K562 (cell line): ENCODE measurements at regions not wholly inside any gene's neighbourhood (a gene's known extent, or its start where the extent isn't known, plus 50 kb on each side); places are given as distances from the start of the nearest gene placed in this dataset.

Experiments
- ATAC-seq: fragments of 200-7000 bp; cut with Tn5 transposase; 3 replicates; pipeline ENCODE4 v1.9.1; 2020; ENCODE audit warnings: moderate library complexity
- BruUV-seq: library from RNA; stranded (reverse); fragments of 400-500 nt; replicated peaks from 2 replicates; lab custom pipeline; 2021; lab: Mats Ljungman, UMichigan
- CTCF ChIA-PET: fragments of 300-600 bp; formaldehyde crosslinking; extraction: SDS; loops from one replicate; lab custom pipeline; 2021; ENCODE audit warnings: low intra/inter-chr PET ratio; lab: Yijun Ruan, JAX
- POLR2A ChIA-PET: fragments of 300-600, 350-650 bp; sonication (Branson Sonifier 250); formaldehyde crosslinking; extraction: SDS; loops from one replicate; lab custom pipeline; 2021; ENCODE audit warnings: antibody characterized with exemption, inconsistent platforms; lab: Yijun Ruan, JAX
- DNase-seq, 4 experiments: peaks; one replicate each; pipeline versions ENCODE4 v3.0.0 to v3.0.0-alpha.2; 2011 to 2018; ENCODE audit warnings: low spot score in 3 of 4, mixed read lengths in 3 of 4; ENCODE audit errors: extremely low read depth in 1 of 4
- FAIRE-seq: peaks from 2 replicates; lab custom pipeline; 2011; peaks lifted over from hg19 to GRCh38; lab: Jason Lieb, UNC
- H2AFZ ChIP-seq: 2 replicates; pipeline ENCODE4 v1.6.0; 2011; ENCODE audit warnings: low read depth, low read length, control low read depth, inconsistent platforms
- H3K27ac ChIP-seq: fragments of 200-600 bp; 3 replicates; pipeline ENCODE4 v1.8.0; 2011; ENCODE audit warnings: low read depth, mild to moderate bottlenecking, control low read depth, inconsistent platforms, low read length, moderate library complexity, mixed read lengths; ENCODE audit errors: extremely low read depth
- H3K27me3 ChIP-seq, 2 experiments: fragments of 300-600 bp in 1 of 2; 2 replicates in 1 of 2; 3 replicates in 1 of 2; pipeline versions ENCODE4 v1.6.0 to v1.8.0; 2011; ENCODE audit warnings: inconsistent platforms in 2 of 2, low read length in 2 of 2, mild to moderate bottlenecking in 1 of 2, mixed read lengths in 1 of 2, moderate library complexity in 1 of 2; ENCODE audit not compliant: control insufficient read depth in 2 of 2, insufficient read depth in 2 of 2
- H3K36me3 ChIP-seq: fragments of 300-600 bp; 3 replicates; pipeline ENCODE4 v1.8.0; 2011; ENCODE audit warnings: mild to moderate bottlenecking, low read length, inconsistent platforms; ENCODE audit not compliant: control insufficient read depth, insufficient read depth
- H3K4me1 ChIP-seq, 2 experiments: fragments of 200-600 bp in 1 of 2; replicated peaks in 1 of 2; 2 replicates in 1 of 2; 3 replicates in 1 of 2; pipeline versions ENCODE4 v1.5.1 to v1.8.0; 2011; ENCODE audit warnings: inconsistent platforms in 2 of 2, low read length in 2 of 2, mild to moderate bottlenecking in 1 of 2, mixed read lengths in 1 of 2, moderate library complexity in 1 of 2; ENCODE audit not compliant: control insufficient read depth in 2 of 2, insufficient read depth in 2 of 2
- H3K4me2 ChIP-seq: 2 replicates; pipeline ENCODE4 v1.6.1; 2011; ENCODE audit warnings: low read length, control low read depth, inconsistent platforms, mixed read lengths; ENCODE audit not compliant: insufficient read depth
- H3K4me3 ChIP-seq: fragments of 200-600 bp; sonication (generic), shearing (Covaris generic); 2 replicates; pipeline ENCODE4 v1.5.1; 2016; ENCODE audit warnings: control low read depth, inconsistent platforms
- H3K79me2 ChIP-seq: fragments of 200-600 bp; 3 replicates; pipeline ENCODE4 v1.8.0; 2011; ENCODE audit warnings: low read length, inconsistent platforms; ENCODE audit not compliant: control insufficient read depth, insufficient read depth
- H3K9ac ChIP-seq, 2 experiments: 2 replicates each; pipeline versions ENCODE4 v1.6.0 to v1.6.1; 2011; ENCODE audit warnings: low read depth in 2 of 2, low read length in 2 of 2, control low read depth in 1 of 2, inconsistent platforms in 1 of 2, mild to moderate bottlenecking in 1 of 2, mixed read lengths in 1 of 2; ENCODE audit not compliant: insufficient read depth in 1 of 2
- H3K9me1 ChIP-seq: one replicate; pipeline ENCODE4 v1.6.0; 2011; ENCODE audit warnings: inconsistent platforms, mild to moderate bottlenecking, low read length, moderate library complexity; ENCODE audit not compliant: control insufficient read depth, insufficient read depth
- H3K9me3 ChIP-seq: replicated peaks from 2 replicates; pipeline ENCODE4 v1.5.1; 2011; ENCODE audit warnings: low read depth, low read length, inconsistent platforms; ENCODE audit not compliant: control insufficient read depth, insufficient read depth
- H4K20me1 ChIP-seq: replicated peaks from 2 replicates; pipeline ENCODE4 v1.6.1; 2011; ENCODE audit warnings: low read length, inconsistent platforms, mixed read lengths; ENCODE audit not compliant: control insufficient read depth, insufficient read depth
- BMI1 ChIP-seq: fragments of 150-350 bp; IDR thresholded peaks from 2 replicates; pipeline ENCODE4 v1.6.1; 2014; ENCODE audit warnings: low read length
- ESRRB ChIP-seq: fragments of 250-450 bp; sonication (Bioruptor Pico); IDR thresholded peaks from 2 replicates; pipeline ENCODE4 v1.5.0; 2020; ENCODE audit warnings: mild to moderate bottlenecking, moderate library complexity, borderline replicate concordance
- FOXO4 ChIP-seq: fragments of 450-650 bp; formaldehyde crosslinking; IDR thresholded peaks from 2 replicates; pipeline ENCODE4 v1.4.0; 2020; ENCODE audit warnings: mild to moderate bottlenecking, moderate library complexity
- RCOR1 ChIP-seq, 2 experiments: IDR thresholded peaks; 2 replicates each; pipeline ENCODE4 v1.6.1; 2012; ENCODE audit warnings: low read depth in 2 of 2, low read length in 2 of 2, borderline replicate concordance in 1 of 2, improper control_type of control experiment in 1 of 2
- SREBF2 ChIP-seq: sonication (generic); formaldehyde crosslinking; IDR thresholded peaks from 2 replicates; pipeline ENCODE4 v1.4.0; 2020; ENCODE audit warnings: mild to moderate bottlenecking, missing genetic modification reagents
- TAF1 ChIP-seq: IDR thresholded peaks from 2 replicates; pipeline ENCODE4 v1.6.1; 2011; ENCODE audit warnings: mild to moderate bottlenecking, low read length, moderate library complexity; ENCODE audit not compliant: insufficient read depth, control insufficient read depth, severe bottlenecking; ENCODE audit errors: extremely low read depth
- ZNF318 ChIP-seq, 2 experiments: fragments of 450-650 bp; IDR thresholded peaks; 2 replicates each; pipeline ENCODE4 v1.6.1; 2016; ENCODE audit warnings: mild to moderate bottlenecking in 2 of 2, borderline replicate concordance in 1 of 2, low read depth in 1 of 2, moderate library complexity in 1 of 2
- ZNF518B ChIP-seq: fragments of 250-450 bp; sonication (Bioruptor Pico); IDR thresholded peaks from 2 replicates; pipeline ENCODE4 v1.5.0; 2021; ENCODE audit warnings: mild to moderate bottlenecking, moderate library complexity
- WGBS: fragments of 100-300 bp; shearing (Covaris generic); methylation state at CpG from one replicate; pipeline ENCODE4 v1.1.6; 2016; ENCODE audit warnings: low coverage, mixed read lengths; ENCODE audit not compliant: insufficient coverage; ENCODE audit errors: missing lambda C conversion rate; 5-methylcytosine and 5-hydroxymethylcytosine counted together
- in situ Hi-C: fragments of 300-500 bp; cut with MboI; formaldehyde crosslinking; loops from 4 replicates; pipeline ENCODE4 v1.15.0; 2018; ENCODE audit warnings: inconsistent platforms, mixed read lengths
- intact Hi-C: fragments of 100-400 bp; cut with micrococcal nuclease; formaldehyde crosslinking; loops from 2 replicates; pipeline ENCODE4 v1.14.2; 2022

GRCh38 chr3:28615971-28616370 lies 267.3 kb upstream of the AZI2 start:
- no peaks in the 10 kb centered on the region for H3K36me3 ChIP-seq
- WGBS = 0% methylated on average over 2 of the region's 2 CpGs
- H3K4me2 ChIP-seq = no peak overlapping the region
- H3K9me1 ChIP-seq = no peaks in the 10 kb centered on the region
- H3K4me1 ChIP-seq = no peaks in the 10 kb centered on the region
- H3K79me2 ChIP-seq = no peaks in the 10 kb centered on the region
- in situ Hi-C loops = no loop called here
- H3K27me3 ChIP-seq = no peaks in the 10 kb centered on the region
- no TSS peak for BruUV-seq
- ChIA-PET CTCF (no interaction called here), POLR2A (interaction anchor here (0.7 kb wide), 1 partner anchor 451 kb away, joined by 3 read pairs; no protein-coding TSS in a partner anchor)
- ATAC-seq (no peak), FAIRE-seq (no peak), DNase-seq (no peak)
- no peak overlapping the region for H2AFZ ChIP-seq
- no peaks in the 10 kb centered on the region for H4K20me1 ChIP-seq
- no peaks in the 10 kb centered on the region for H3K9me3 ChIP-seq
- intact Hi-C loops = no loop called here
- no peak overlapping the region for H3K27ac ChIP-seq
- no peak overlapping the region for H3K4me3 ChIP-seq
- H3K9ac ChIP-seq = no peak overlapping the region
- TF ChIP-seq RCOR1 (IDR thresholded peaks at IDR 0.05; ENCODE audit: borderline replicate concordance in 1 of 2, low read depth in 2 of 2, low read length in 2 of 2) (no peak), FOXO4 (CRISPR knock-in tag) (no peak), SREBF2 (no peak), TAF1 (no peak), ESRRB (no peak), ZNF318 (IDR thresholded peaks at IDR 0.05; ENCODE audit: borderline replicate concordance in 1 of 2, low read depth in 1 of 2) (no peak), BMI1 (no peak), ZNF518B (CRISPR knock-in tag) (no peak)
